MM.1S (cell line): ENCODE measurements at regions not wholly inside any gene's neighbourhood (a gene's known extent, or its start where the extent isn't known, plus 50 kb on each side); places are given as distances from the start of the nearest gene placed in this dataset.

Source experiments
- DNase-seq: peaks from one replicate; pipeline ENCODE4 v3.0.0-alpha.2; 2015
- H2AFZ ChIP-seq: fragments of 300-600 bp; sonication (generic); 2 replicates; pipeline ENCODE4 v1.6.0; 2016; ENCODE audit warnings: antibody characterized with exemption, low read length
- H3F3A ChIP-seq: fragments of 300-600 bp; sonication (generic); 2 replicates; pipeline ENCODE4 v1.6.1; 2016; ENCODE audit warnings: mild to moderate bottlenecking, antibody characterized with exemption, low read length, moderate library complexity, mixed read lengths; ENCODE audit not compliant: insufficient read depth
- H3K27ac ChIP-seq: fragments of 300-600 bp; sonication (generic); 2 replicates; pipeline ENCODE4 v1.5.1; 2016; ENCODE audit warnings: mild to moderate bottlenecking, low read length
- H3K27me3 ChIP-seq: fragments of 300-600 bp; sonication (generic); replicated peaks from 2 replicates; pipeline ENCODE4 v1.6.0; 2016; ENCODE audit warnings: low read length; ENCODE audit not compliant: insufficient read depth
- H3K36me3 ChIP-seq: fragments of 300-600 bp; sonication (generic); replicated peaks from 2 replicates; pipeline ENCODE4 v1.6.1; 2016; ENCODE audit warnings: mild to moderate bottlenecking, low read length, mixed read lengths; ENCODE audit not compliant: insufficient read depth
- H3K4me1 ChIP-seq: fragments of 300-600 bp; sonication (generic); 2 replicates; pipeline ENCODE4 v1.6.1; 2016; ENCODE audit warnings: low read length, mixed read lengths
- H3K4me2 ChIP-seq: fragments of 300-600 bp; sonication (generic); 2 replicates; pipeline ENCODE4 v1.6.0; 2016; ENCODE audit warnings: low read depth, low read length
- H3K4me3 ChIP-seq: fragments of 300-600 bp; sonication (generic); 2 replicates; pipeline ENCODE4 v1.5.1; 2016; ENCODE audit warnings: low read length, mixed read lengths
- H3K79me2 ChIP-seq: fragments of 300-600 bp; sonication (generic); 2 replicates; pipeline ENCODE4 v1.6.1; 2016; ENCODE audit warnings: mixed run types, low read length, mixed read lengths
- H3K9ac ChIP-seq: fragments of 300-600 bp; sonication (generic); 2 replicates; pipeline ENCODE4 v1.6.1; 2016; ENCODE audit warnings: low read length, mixed read lengths
- H3K9me2 ChIP-seq: fragments of 300-600 bp; sonication (generic); replicated peaks from 2 replicates; pipeline ENCODE4 v1.6.1; 2016; ENCODE audit warnings: mild to moderate bottlenecking, low read length, mixed read lengths; ENCODE audit not compliant: insufficient read depth
- H3K9me3 ChIP-seq: fragments of 300-600 bp; sonication (generic); replicated peaks from 2 replicates; pipeline ENCODE4 v1.6.1; 2016; ENCODE audit warnings: mild to moderate bottlenecking, low read length, mixed read lengths; ENCODE audit not compliant: insufficient read depth
- H4K20me1 ChIP-seq: fragments of 300-600 bp; sonication (generic); 2 replicates; pipeline ENCODE4 v1.6.1; 2016; ENCODE audit warnings: mild to moderate bottlenecking, low read length, moderate library complexity, mixed read lengths; ENCODE audit not compliant: insufficient read depth
- CTCF ChIP-seq: fragments of 300-600 bp; sonication (generic); IDR thresholded peaks from 2 replicates; pipeline ENCODE4 v1.5.1; 2016; ENCODE audit warnings: antibody characterized with exemption, low read length, mixed read lengths
- EZH2 ChIP-seq: fragments of 300-600 bp; sonication (generic); optimal IDR thresholded peaks from 2 replicates; pipeline ENCODE3; 2017; ENCODE audit warnings: low read depth, mild to moderate bottlenecking, antibody characterized with exemption, low read length, mixed read lengths
- EZH2phosphoT487 ChIP-seq: fragments of 300-600 bp; sonication (generic); IDR thresholded peaks from 2 replicates; pipeline ENCODE4 v1.6.1; 2018; ENCODE audit warnings: antibody characterized with exemption, low read length

GRCh38 chr2:155115846-155116245, 417.4 kb downstream of the KCNJ3 start:
- no peak overlapping the region for H2AFZ ChIP-seq
- H3K79me2 ChIP-seq, result no peaks in the 10 kb centered on the region
- H4K20me1 ChIP-seq, result no peaks in the 10 kb centered on the region
- no peak overlapping the region for H3K9ac ChIP-seq
- H3K4me1 ChIP-seq, result no peaks in the 10 kb centered on the region
- no peaks in the 10 kb centered on the region for H3K36me3 ChIP-seq
- no peak overlapping the region for H3K4me3 ChIP-seq
- no peak overlapping the region for H3K4me2 ChIP-seq
- TF ChIP-seq EZH2phosphoT487 (no peak), CTCF (no peak), EZH2 (no peak)
- no peaks in the 10 kb centered on the region for H3F3A ChIP-seq
- H3K27me3 ChIP-seq, result no peaks in the 10 kb centered on the region
- no peak overlapping the region for H3K27ac ChIP-seq
- no peaks in the 10 kb centered on the region for H3K9me2 ChIP-seq
- DNase-seq, result no peak
- H3K9me3 ChIP-seq, result no peaks in the 10 kb centered on the region

GRCh38 chr2:155111070-155111469, 412.6 kb downstream of the KCNJ3 start:
- H3K4me2 ChIP-seq, result no peak overlapping the region
- H3K27me3 ChIP-seq, result no peaks in the 10 kb centered on the region
- no peaks in the 10 kb centered on the region for H3K9me2 ChIP-seq
- no peaks in the 10 kb centered on the region for H3F3A ChIP-seq
- H3K36me3 ChIP-seq, result no peaks in the 10 kb centered on the region
- H4K20me1 ChIP-seq, result no peaks in the 10 kb centered on the region
- H3K79me2 ChIP-seq, result no peaks in the 10 kb centered on the region
- H3K27ac ChIP-seq, result no peak overlapping the region
- TF ChIP-seq CTCF (no peak), EZH2 (no peak), EZH2phosphoT487 (no peak)
- H3K4me1 ChIP-seq, result no peaks in the 10 kb centered on the region
- DNase-seq, result no peak
- no peaks in the 10 kb centered on the region for H3K9me3 ChIP-seq
- H3K4me3 ChIP-seq, result no peak overlapping the region
- H3K9ac ChIP-seq, result no peak overlapping the region
- H2AFZ ChIP-seq, result no peak overlapping the region

- TF ChIP-seq EZH2phosphoT487 (no peak), EZH2 (no peak), CTCF (no peak)
- H3K27me3 ChIP-seq, result no peaks in the 10 kb centered on the region
- H3K9ac ChIP-seq, result no peak overlapping the region
- H3K4me1 ChIP-seq, result no peaks in the 10 kb centered on the region
- no peaks in the 10 kb centered on the region for H3K36me3 ChIP-seq
- H3F3A ChIP-seq, result no peaks in the 10 kb centered on the region
- H3K4me3 ChIP-seq, result no peak overlapping the region
- H3K27ac ChIP-seq, result no peak overlapping the region
- H3K9me2 ChIP-seq, result no peaks in the 10 kb centered on the region
- no peak overlapping the region for H3K4me2 ChIP-seq
- no peak for DNase-seq
- H2AFZ ChIP-seq, result no peak overlapping the region; the same call in 1 of the 2 replicates
- H3K9me3 ChIP-seq, result no peaks in the 10 kb centered on the region
- no peaks in the 10 kb centered on the region for H4K20me1 ChIP-seq
- H3K79me2 ChIP-seq, result no peaks in the 10 kb centered on the region
Measured at GRCh38 chr2:155109527-155109926, 411.0 kb downstream of the KCNJ3 start.
